Limb (tissue), 2 donors: ENCODE measurements at regions not wholly inside any gene's neighbourhood (a gene's known extent, or its start where the extent isn't known, plus 50 kb on each side); places are given as distances from the start of the nearest gene placed in this dataset.

Experiments used
- DNase-seq, 2 donors: peaks; one replicate each; pipeline ENCODE4 v3.0.0-alpha.2; 2016; ENCODE audit errors: extremely low spot score in 2 of 2

DNA sequence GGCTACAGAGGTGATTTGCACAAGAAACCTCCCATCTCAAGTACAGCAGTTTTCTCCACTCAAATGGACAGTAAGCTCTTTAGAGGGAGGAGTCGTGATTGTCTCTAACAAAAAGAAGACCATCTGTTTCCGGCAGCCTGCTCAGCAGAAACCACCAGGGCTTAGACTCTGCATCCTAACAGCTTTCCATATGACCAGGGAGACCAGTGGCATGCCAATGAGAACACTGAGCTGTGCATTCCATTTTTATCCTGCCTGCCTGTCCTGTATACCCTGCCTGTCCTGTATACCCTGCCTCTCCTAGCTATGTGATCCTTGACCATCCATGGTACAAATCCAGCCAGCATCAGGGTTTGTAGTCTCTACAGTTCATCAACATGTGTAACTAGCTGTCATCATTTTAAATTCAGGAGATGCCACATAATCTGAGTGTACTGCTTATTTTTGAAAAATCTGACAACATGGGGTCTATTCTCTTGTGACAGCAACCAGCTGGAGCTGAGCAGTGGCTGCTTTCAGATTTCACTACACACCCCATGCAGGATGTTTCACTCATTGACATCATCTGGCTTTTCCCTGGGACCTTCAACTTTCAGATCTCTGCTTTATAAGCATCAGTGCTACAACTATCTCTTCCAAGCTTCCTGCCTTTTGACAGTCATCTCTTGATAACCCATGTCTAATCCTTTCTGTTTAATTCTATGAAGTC is 50.5 kb upstream of the POU2AF2 start:
- DNase-seq, result no peak

DNA sequence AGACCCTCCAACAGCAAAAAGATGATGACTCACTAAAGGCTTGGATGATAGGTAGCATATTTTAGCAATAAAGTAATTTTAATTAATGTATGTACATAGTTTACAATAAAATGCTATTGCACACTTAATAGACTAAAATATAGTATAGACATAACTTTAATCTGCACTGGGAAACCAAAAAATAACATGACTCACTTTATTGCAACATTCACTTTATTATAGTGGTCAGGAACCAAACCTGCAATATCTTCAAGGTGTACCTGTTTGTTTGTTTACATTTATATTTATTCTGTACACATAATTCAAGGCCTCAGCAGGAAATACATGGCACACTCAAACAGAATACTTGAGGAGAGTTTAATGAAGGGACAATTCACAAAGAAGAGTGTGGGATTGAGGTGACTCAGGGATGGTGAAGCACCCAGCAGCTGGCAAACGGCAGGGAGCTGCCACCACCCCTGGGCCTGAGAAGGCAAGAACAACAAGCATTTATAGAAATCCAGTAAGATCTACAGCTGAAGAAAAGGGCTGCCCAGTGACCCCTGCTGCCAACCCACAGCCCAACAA is 51.5 kb upstream of the POU2AF2 start:
- no peak for DNase-seq

DNA sequence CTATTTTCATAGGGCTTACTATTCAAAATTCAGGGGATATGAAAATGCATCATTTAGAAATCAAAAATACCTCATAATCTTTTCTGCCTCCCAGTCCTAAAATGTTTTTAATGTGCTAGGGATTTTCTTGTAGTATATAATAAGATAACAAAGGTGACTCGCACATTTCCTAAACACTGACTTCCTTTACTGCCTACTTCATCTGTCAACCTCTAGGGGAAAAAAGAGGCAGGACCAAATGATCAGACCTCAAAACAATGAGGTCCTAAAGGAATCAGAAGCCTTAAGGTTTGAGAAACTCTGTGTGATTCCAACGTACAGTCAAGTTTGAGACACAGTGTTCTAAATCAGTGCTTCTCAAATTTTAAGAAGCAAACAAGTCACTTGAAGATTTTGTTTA is 56.1 kb upstream of the POU2AF2 start:
- DNase-seq, result no peak

DNA sequence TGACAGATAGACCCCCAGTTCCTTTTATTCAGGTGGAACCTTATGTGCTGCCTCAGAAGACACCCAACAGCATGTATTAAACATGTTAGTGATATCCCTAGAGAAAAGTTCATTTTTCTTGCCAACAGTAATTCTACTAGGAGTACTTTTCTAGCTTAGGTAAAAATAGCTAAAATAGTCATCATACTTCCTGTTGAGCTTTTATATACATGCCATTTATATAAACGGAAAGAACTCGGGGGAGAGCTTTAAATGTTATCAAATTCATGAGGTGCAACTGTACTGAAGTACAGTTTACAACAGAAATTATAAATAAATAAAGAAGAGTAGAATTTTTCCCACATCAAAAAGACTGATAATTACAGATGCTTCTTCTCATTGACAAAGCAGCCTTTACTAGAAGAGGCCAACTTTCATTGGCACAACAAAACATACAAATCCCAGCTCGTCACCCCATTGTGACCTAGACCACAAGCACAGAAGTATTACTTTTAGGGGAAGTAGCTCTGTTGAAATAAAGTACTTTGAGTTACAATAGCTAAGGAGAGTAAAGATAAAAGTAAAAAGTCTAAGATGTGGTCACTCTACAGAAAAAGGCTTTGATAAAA is 59.1 kb upstream of the POU2AF2 start:
- DNase-seq, result no peak

DNA sequence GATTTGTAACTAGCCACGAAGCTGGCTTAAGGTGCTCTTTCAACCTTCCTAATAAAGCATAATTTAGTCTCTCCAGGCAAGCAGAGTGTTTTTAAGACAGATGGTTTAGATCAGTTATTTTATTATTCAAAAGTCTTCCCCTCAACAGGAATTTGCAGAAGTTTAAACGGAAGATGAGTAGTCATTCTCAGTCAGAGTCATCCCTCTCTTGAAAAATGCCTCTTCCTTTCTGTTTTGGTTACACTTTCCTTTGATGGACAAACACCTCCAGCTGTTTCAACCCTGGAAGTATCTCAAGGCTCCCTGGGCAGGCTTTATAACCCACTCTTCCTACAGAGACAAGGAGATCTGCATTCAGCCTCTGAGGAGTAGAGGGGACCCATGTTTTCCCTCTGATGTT is 60.3 kb upstream of the POU2AF2 start:
- no peak for DNase-seq

DNA sequence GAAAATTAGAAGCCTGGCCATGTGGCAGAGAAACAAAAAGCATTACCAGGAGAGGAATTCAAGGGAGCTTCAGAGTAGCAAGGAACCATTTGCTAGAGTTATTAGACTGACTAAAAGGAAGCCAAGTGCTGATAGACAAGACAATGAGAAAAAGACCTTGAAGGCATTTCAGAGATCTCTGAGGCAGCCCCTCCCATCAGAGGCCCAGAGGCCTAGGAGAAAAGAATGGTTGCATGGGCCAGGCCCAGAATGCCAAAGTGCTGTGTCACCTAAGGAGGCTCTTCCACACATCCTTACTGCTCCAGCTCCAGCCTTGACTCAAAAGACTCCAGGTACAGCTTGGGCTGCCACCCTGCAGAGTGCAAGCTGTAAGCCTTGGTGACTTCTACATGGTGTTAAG is 61.8 kb upstream of the POU2AF2 start:
- no peak for DNase-seq

DNA sequence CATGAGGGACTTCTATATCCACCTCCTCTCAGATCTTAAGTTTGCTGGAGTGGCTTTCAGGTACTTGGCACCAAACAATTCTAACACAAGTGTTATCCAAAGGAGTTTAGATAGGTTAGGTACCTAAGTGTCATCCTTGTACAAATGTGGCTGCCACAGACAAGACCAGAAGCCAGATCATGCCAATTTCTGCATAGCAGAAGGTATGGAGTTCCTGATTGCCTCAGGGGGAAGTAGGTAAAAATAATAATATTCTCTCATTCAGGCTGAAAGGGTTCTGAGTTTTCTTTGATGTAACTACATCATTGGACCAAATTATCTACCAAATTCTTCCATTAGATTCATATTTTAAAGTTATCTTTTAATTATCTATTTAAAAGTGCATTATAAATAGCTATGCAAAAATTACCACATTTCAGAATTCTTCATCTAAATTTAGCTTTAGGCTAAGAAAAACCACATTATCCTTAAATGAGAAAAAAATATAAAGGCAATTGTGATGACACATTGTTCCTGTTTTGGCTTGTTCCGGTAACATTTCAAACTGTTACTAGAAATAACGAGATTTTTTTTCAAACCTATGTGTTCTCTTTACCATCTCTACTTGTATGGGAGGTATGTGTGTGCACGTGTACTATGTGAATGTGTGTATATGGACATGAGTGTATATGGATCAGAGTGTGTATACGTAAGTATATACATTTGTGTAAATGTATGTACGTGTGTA is 66.2 kb upstream of the POU2AF2 start:
- no peak for DNase-seq

DNA sequence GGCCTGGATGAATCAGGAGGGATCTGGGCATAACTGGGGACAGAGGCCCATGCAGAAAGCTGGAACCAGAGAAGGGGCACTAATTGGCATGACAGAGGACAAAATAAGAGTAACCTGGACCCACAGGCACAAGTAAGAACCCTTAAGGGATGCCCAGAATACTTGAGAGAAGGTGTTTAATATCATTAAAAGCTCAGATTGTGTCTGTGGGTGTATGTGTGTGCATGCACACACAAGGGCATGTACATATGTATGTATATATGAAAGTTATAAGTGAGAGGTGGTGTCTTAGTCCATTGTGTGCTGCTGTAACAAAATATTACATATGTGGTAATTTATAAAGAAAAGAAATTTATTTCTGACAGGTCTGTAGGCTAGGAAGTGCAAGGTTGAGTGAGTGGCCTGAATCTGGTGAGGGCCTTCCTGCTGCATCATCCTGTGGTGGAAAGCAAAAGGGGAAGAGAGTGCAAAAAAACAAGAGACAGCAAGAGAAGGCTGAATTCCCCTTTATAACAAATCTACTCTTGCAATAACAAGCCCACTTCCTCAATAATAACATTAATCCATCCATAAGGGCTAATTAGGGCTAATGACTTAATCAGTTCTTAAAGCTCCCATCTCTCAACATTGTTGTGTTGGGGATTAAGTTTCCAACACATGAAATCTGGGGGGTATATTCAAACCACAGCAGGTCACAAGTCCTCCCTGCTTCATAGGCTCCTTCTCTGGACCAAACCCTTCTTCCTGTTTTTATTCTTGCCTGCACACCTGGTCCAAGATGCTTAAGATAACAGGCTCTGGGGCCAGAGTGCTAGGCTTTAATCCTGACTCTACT is 68.3 kb upstream of the POU2AF2 start:
- no peak for DNase-seq

DNA sequence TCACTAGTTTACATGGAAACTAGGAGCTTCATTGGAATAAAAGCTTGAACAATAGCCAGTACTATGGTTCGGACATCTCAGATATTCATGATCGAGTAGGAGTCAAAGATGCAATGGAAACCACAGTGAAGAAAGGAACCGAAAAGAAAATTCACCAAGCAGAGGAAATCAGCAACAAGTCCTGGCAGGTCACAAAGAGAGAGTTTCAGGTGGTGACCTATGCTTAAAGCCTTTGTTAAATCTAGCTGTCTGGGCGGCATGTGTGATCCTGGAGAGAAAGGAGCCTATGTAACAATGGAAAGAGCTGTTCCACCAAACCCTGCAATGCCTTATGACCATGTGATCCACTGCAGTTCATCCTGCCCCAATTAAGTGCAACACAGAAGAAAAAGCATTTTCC is 68.9 kb upstream of the POU2AF2 start:
- no peak for DNase-seq

DNA sequence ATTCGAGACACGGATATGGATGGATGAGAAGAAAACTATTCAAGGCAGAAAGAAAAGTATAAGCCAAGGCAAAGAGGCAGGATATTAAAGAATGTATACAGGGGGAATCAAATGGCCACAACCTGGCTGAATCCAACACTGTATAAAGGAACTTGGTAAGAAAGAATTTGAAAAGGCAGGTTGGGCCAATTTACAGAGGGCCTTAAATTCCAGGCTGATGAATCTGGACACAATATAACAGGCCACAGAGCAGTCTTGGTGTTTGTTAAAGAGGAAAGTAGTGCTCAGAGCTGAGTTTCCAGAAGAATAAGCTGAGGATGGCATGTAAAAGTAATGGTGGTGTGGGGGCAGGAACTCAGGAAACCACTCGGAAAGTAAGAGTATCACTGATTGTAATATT is 72.3 kb upstream of the POU2AF2 start:
- DNase-seq, result no peak

DNA sequence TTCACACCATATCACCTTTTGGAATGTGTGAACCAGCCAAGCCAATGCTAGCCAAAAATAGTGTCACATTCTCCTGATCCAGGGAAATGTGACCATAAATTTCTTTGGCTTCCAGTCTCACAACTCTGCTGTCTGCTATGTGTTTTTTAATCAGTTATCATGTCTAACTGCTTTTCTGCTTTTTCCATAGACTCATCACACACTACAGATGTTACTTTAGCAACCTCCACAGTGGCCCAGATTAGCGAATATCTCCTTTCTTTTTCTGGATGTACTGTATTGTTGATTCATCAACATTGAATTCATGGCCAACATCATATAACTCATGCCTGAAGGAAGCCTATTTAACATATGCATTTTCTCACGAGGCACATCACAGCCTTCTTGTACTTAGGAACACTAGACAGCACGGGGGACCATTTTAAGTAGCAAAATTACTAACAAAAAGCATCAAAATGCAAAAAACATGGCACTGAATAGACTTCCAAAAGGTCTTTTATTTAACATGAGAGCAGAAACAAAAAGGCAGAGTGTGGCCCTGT is 73.1 kb upstream of the POU2AF2 start:
- DNase-seq, result no peak

DNA sequence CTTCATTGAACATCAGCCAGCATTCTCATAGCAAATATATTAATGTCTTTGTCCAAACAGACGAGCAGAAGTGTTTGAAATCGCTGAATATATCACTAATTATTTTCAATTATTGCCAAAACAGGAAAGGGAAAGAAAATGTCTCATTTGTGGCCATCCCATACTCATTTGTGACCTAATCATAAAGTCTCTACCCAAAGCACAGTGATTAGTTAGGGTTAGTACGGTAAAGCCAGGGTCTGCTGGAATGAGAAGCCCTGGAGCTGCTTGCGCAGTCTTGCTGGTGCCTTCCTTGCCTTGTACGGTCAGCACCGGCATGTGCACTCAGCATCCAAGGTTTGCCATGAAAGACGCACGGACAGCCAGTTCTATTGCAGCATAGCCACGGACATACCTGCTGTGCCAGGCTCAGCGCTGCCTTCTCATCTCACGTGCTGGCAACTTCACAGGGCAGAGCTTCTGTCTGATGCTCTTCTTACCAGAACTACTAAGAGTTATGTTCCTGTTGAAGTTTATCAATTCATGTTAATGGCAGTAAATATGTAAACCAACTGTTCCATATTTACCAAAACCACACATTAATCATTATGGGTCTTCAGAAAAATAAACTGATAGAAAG is 74.7 kb upstream of the POU2AF2 start:
- DNase-seq, result no peak

DNA sequence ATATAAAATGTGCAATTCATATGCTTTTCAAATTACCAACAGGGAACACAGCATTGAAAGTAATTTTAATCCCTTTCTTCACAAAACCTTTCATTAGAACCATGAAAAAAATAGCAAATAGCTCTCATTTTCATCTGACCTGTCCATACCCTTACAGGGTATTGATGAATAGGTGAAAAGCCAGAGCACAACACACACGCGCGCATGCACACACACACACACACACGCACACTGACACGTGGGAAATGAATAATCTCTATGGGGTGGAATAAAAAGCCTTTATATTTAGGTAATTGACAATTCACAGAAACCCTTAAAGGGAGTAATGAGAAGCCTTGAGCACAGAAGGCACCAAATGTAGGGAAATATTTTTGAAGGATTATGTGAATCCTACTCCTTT is 76.2 kb upstream of the POU2AF2 start:
- no peak for DNase-seq

DNA sequence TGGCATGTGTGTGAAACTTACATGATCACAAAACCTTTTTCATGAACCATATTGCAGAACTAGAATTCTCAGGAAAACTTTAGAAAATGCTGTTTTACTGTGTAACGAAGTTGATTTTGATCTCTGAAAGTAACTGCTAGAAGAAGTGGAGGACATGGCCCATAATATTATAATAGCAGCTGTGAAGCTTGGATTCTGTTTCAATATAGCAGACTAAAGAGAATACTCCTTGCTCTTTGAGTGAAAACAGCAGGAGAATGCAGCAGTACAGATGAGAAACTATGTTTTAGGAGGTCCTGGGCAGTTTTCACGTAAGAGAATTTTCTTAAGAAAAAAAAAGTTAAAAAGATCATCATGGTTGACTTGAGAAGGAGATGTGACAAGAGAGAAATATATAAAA is 76.7 kb upstream of the POU2AF2 start:
- DNase-seq, result no peak

DNA sequence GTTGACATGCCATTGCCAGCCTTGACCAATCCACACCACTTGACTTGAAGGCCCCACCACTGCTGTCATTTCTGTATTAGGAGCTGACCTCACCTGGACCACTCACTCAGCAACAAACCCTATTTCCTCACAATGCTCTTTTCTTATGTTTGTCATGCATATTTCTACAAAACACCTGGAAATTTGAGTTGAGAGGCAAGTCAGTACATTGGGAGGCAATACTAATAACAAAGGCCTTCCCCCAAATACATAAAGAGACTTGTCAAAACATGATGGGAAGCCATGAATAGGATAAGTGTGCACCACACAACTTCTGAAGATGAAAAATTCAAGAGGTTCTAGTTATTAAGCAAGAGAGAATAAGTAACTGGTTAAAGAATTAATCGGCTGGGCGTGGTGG is 77.9 kb upstream of the POU2AF2 start:
- DNase-seq, result no peak

DNA sequence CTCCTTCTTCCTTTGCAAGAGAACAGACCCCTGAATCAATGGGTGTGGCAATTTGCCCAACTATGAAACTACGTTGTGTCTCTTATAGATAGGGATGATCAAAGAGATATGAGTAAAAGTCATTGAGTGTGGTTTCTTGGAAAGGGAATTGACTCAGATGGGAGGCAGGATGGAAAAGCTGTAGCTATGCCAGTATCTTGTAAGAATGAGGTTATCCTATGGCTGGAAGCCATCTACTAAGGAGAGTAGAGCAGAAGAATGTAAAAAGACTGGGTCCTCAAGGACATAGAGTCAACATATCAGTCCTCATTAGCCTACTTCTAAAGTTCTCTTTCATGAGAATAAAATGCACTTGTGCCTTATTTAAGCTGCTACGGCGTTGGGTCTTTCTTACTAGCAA is 78.9 kb upstream of the POU2AF2 start:
- peak in 1 of 2 donors; percentile 30 for DNase-seq

DNA sequence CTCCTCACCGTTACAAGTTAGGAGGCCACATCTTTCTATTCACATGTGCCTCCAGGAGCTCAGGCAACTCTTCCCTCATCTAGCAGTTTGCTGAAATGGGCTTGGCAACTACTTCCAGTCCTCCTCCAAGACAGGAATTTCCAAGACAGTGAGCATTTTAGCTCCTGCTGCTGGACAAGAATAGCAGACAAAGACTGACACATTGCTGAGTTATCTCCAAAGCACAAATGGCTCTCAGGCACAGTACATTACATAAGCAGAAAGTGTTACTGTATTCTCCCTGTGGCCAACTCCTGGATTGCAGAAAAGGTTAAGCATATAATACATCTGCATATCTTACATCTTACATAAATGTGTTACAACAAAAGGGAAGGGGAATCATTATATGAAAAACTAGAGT is 83.2 kb upstream of the POU2AF2 start:
- DNase-seq, result no peak

DNA sequence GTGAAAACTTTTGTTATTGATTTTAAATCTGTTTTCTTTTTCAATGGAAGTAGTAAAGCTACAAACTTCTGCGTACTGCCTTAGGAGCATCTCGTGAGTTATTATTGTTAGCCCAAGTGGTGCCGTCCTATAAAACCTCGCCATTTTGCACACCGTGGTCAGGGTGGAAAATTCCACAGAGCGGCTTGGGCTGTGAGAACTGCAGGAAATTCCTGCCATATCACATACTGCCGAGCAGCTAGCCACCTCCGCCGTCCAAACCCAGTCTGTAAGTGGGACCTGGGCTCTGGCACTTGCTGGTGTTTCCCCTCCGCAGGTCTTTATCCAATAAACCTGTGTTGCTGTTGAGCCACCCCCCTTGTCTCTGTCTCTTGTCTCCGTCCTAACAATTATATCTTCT is 88.0 kb upstream of the POU2AF2 start:
- no peak for DNase-seq

DNA sequence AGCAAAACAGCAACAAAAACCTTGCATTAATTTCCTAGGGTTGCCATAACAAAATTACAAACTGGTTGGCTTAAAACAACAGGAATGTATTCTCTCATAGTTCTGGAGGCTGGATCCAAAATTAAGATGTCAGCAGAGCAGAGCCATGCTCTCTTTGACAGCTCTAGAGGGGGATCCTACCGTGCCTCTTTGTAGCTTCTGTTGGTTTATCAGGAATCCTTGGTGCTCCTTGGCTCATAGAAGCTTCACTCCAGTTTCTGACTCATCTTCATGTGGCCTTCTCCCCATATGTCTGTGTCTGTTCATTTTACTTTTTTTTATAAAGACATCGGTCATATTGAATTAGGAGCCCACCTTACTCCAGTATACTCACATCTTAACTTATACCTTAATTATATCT is 90.5 kb upstream of the POU2AF2 start:
- no peak for DNase-seq

DNA sequence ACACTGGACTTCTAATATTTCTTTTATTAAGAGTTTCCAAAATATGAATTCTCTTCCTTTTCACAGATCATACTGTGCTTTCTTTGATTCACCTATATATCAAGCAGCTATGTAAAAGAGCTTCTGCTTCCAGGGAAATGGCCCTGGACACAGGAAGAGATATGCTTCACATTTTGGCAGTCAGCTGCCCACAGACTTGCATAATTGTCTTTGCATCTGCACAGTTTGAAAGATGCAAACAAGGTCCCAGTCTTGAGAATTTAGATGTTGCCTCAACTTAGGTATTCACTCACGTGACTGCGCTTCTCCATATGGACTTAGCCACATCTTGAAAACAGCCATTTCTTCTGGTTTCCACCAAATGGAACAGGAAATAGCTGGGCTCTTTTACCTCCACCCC is 92.3 kb upstream of the POU2AF2 start:
- no peak for DNase-seq

DNA sequence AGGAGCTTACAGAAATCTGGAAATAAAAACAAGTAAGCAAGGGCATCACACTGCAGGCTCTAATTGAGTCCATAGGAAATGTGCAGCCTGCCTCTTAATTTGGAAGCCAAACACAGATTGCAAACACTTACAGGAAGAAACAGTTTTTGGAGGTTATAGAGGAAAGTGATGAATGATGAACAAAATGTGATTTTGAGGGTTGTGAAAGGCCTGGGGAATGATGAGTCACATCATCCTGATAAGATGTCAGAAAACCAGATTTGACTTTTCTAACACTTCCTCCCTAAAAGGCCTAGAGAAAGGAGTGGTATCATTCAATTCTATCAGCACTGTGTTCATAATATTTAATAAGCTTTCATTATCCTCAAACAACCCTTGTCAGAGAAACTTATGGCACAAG is 96.6 kb upstream of the POU2AF2 start:
- no peak for DNase-seq
